ENCODE measurements at regions not wholly inside any gene's neighbourhood (a gene's known extent, or its start where the extent isn't known, plus 50 kb on each side); places are given as distances from the start of the nearest gene placed in this dataset.

- Histone ChIP-seq H3K9me3 (no peaks in the 10 kb centered on the region), H3K4me1 (ENCODE audit: low read depth) (no peaks in the 10 kb centered on the region), H3K4me3 (no peak overlapping the region), H3K36me3 (ENCODE audit: low read depth) (no peaks in the 10 kb centered on the region)
- no peak for ATAC-seq
- DNase-seq, result no peak
- intact Hi-C loops (cut with DNase I, micrococcal nuclease), result no loop called here
- TF ChIP-seq CTCF (IDR thresholded peaks at IDR 0.05), result no peak
Measured at GRCh38 chr13:80888390-80888789, 547.5 kb upstream of the SPRY2 start.

GRCh38 chr13:80884056-80884785 is 543.3 kb upstream of the SPRY2 start:
- no peak overlapping the region for H3K4me3 ChIP-seq
- H3K4me1 ChIP-seq (ENCODE audit: low read depth), result no peaks in the 10 kb centered on the region
- TF ChIP-seq CTCF (IDR thresholded peaks at IDR 0.05), result no peak
- DNase-seq (no peak), ATAC-seq (no peak)
- no peaks in the 10 kb centered on the region for H3K36me3 ChIP-seq (ENCODE audit: low read depth)
- intact Hi-C loops (cut with DNase I, micrococcal nuclease), result no loop called here
- no peaks in the 10 kb centered on the region for H3K9me3 ChIP-seq

- no peak for TF ChIP-seq CTCF (IDR thresholded peaks at IDR 0.05)
- H3K9me3 ChIP-seq, result no peaks in the 10 kb centered on the region
- DNase-seq (no peak), ATAC-seq (no peak)
- intact Hi-C loops (cut with DNase I, micrococcal nuclease), result no loop called here
- H3K4me3 ChIP-seq, result no peak overlapping the region
- H3K36me3 ChIP-seq (ENCODE audit: low read depth), result no peaks in the 10 kb centered on the region
- no peaks in the 10 kb centered on the region for H3K4me1 ChIP-seq (ENCODE audit: low read depth)
Measured at GRCh38 chr13:80883545-80883944, 542.6 kb upstream of the SPRY2 start.

- no peaks in the 10 kb centered on the region for H3K4me1 ChIP-seq (ENCODE audit: low read depth)
- intact Hi-C loops (cut with DNase I, micrococcal nuclease), result no loop called here
- no peak for TF ChIP-seq CTCF (IDR thresholded peaks at IDR 0.05)
- H3K36me3 ChIP-seq (ENCODE audit: low read depth), result no peaks in the 10 kb centered on the region
- no peak for ATAC-seq
- no peak overlapping the region for H3K4me3 ChIP-seq
- H3K9me3 ChIP-seq, result no peaks in the 10 kb centered on the region
- no peak for DNase-seq
Measured at GRCh38 chr13:80881942-80882445, 541.1 kb upstream of the SPRY2 start.

GRCh38 chr13:80881495-80881894 is 540.6 kb upstream of the SPRY2 start:
- no peak for TF ChIP-seq CTCF (IDR thresholded peaks at IDR 0.05)
- no peaks in the 10 kb centered on the region for H3K36me3 ChIP-seq (ENCODE audit: low read depth)
- no peaks in the 10 kb centered on the region for H3K4me1 ChIP-seq (ENCODE audit: low read depth)
- DNase-seq (no peak), ATAC-seq (no peak)
- H3K4me3 ChIP-seq, result no peak overlapping the region
- H3K9me3 ChIP-seq, result no peaks in the 10 kb centered on the region
- intact Hi-C loops (cut with DNase I, micrococcal nuclease), result no loop called here

All from mucosa of descending colon (tissue), 3 donors.